Ishikawa (cell line): ENCODE measurements at regions not wholly inside any gene's neighbourhood (a gene's known extent, or its start where the extent isn't known, plus 50 kb on each side); places are given as distances from the start of the nearest gene placed in this dataset.

Experiments used
- CEBPB ChIP-seq: IDR thresholded peaks from 2 replicates; pipeline ENCODE4 v1.6.1; 2012
- CREB1 ChIP-seq: IDR thresholded peaks from 2 replicates; pipeline ENCODE4 v1.6.1; 2012; ENCODE audit warnings: low read depth
- EGR1 ChIP-seq: IDR thresholded peaks from 2 replicates; pipeline ENCODE4 v1.6.1; 2012
- EP300 ChIP-seq: IDR thresholded peaks from 2 replicates; pipeline ENCODE4 v1.6.1; 2012; ENCODE audit warnings: borderline replicate concordance
- FOXM1 ChIP-seq: IDR thresholded peaks from 2 replicates; pipeline ENCODE4 v1.6.1; 2012; ENCODE audit warnings: low read depth, borderline replicate concordance
- NFIC ChIP-seq: IDR thresholded peaks from 2 replicates; pipeline ENCODE4 v1.6.1; 2012
- RAD21 ChIP-seq: IDR thresholded peaks from 2 replicates; pipeline ENCODE4 v1.6.1; 2012; ENCODE audit warnings: low read depth
- TAF1 ChIP-seq: IDR thresholded peaks from 2 replicates; pipeline ENCODE4 v1.6.1; 2012; ENCODE audit warnings: low read depth, mild to moderate bottlenecking
- TCF12 ChIP-seq: IDR thresholded peaks from 2 replicates; pipeline ENCODE4 v1.6.1; 2012; ENCODE audit warnings: low read depth
- TEAD4 ChIP-seq: IDR thresholded peaks from 2 replicates; pipeline ENCODE4 v1.6.1; 2012
- YY1 ChIP-seq: IDR thresholded peaks from 2 replicates; pipeline ENCODE4 v1.6.1; 2012; ENCODE audit warnings: low read depth
- ZBTB7A ChIP-seq: IDR thresholded peaks from 2 replicates; pipeline ENCODE4 v1.6.1; 2012; ENCODE audit warnings: low read depth
- TF ChIP-seq, protein P1 (sequence below): IDR thresholded peaks from 2 replicates; pipeline ENCODE4 v1.6.1; 2012
- TF ChIP-seq, protein P2 (sequence below): IDR thresholded peaks from 2 replicates; pipeline ENCODE4 v1.6.1; 2012; ENCODE audit warnings: low read depth, mild to moderate bottlenecking
- TF ChIP-seq, protein P3 (sequence below): IDR thresholded peaks from 2 replicates; pipeline ENCODE4 v1.6.1; 2012

DNA sequence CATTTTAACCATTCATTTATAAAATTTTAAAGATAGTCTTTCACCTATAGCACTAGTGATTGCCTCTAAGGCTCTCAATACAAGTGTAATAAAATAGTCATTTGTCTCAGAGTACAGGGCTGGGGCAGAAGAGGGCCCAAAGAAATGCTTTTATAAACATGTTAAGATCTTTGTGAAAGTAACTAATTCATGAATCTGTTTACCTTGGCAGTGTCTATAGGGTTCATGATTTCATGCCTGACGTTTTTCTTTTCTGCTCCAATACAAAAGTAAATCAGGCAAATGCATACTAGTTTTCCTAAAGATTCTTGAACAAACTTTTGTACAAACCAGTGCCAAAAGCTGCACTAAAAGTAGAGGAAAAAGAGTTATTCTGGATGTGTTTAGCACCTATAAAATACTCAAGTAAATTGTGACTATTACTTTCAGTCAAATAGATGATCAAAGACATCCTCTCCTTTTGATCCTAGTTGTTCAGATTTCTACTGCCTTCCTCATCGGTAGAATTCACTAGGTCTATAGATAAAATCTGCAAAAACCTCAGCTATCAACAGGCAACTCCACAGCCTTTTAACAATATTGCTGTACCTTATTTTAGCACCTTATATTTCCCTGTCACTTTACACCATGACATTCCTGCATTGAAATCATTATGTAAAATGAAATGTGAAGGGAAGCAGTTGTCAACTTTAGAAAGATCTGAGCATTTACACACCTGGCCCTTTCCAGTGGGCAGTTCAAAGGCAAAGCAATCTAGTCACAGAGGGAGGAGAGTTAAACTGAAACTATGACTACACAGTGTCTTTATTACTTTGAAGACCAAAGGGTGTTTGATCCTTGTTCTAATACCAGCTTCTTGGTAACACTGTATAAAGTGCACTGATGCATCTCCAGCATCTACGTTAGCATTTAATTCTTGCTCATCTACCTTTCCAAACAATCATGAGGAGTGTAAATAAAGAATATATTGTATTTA lies 100.0 kb upstream of the MED13 start:
- TF ChIP-seq FOXM1 (no peak), YY1 (no peak)
- TF ChIP-seq, protein P1, sequence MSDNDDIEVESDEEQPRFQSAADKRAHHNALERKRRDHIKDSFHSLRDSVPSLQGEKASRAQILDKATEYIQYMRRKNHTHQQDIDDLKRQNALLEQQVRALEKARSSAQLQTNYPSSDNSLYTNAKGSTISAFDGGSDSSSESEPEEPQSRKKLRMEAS, result no peak

DNA sequence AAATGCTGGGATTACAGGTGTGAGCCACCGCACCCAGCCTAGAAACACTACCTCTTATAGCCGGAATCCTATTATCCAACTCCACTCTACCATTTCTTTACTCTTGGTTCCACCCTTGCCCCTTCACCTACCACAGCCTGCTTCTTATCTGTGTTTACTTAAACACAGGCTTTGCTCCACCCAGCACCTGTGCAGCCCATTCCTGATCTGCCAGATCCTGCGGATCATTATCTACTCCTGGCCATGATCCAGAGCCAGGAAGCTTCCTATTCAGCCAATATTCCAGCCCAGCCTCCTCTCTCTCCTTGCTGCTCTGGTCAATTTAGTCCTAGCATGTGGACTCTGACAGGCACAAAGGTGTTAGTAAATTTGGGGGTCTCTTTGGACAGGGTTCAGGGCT lies 98.8 kb upstream of the MED13 start:
- TF ChIP-seq, protein P2, sequence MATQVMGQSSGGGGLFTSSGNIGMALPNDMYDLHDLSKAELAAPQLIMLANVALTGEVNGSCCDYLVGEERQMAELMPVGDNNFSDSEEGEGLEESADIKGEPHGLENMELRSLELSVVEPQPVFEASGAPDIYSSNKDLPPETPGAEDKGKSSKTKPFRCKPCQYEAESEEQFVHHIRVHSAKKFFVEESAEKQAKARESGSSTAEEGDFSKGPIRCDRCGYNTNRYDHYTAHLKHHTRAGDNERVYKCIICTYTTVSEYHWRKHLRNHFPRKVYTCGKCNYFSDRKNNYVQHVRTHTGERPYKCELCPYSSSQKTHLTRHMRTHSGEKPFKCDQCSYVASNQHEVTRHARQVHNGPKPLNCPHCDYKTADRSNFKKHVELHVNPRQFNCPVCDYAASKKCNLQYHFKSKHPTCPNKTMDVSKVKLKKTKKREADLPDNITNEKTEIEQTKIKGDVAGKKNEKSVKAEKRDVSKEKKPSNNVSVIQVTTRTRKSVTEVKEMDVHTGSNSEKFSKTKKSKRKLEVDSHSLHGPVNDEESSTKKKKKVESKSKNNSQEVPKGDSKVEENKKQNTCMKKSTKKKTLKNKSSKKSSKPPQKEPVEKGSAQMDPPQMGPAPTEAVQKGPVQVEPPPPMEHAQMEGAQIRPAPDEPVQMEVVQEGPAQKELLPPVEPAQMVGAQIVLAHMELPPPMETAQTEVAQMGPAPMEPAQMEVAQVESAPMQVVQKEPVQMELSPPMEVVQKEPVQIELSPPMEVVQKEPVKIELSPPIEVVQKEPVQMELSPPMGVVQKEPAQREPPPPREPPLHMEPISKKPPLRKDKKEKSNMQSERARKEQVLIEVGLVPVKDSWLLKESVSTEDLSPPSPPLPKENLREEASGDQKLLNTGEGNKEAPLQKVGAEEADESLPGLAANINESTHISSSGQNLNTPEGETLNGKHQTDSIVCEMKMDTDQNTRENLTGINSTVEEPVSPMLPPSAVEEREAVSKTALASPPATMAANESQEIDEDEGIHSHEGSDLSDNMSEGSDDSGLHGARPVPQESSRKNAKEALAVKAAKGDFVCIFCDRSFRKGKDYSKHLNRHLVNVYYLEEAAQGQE, result no peak
- TF ChIP-seq YY1, result no peak
- no peak for TF ChIP-seq TEAD4
- no peak for TF ChIP-seq TAF1
- no peak for TF ChIP-seq FOXM1
- no peak for TF ChIP-seq EGR1
- TF ChIP-seq RAD21, result no peak
- TF ChIP-seq, protein P1, result no peak
- TF ChIP-seq NFIC, result no peak
- no peak for TF ChIP-seq EP300
- TF ChIP-seq TCF12, result no peak
- no peak for TF ChIP-seq CEBPB
- TF ChIP-seq, protein P3, sequence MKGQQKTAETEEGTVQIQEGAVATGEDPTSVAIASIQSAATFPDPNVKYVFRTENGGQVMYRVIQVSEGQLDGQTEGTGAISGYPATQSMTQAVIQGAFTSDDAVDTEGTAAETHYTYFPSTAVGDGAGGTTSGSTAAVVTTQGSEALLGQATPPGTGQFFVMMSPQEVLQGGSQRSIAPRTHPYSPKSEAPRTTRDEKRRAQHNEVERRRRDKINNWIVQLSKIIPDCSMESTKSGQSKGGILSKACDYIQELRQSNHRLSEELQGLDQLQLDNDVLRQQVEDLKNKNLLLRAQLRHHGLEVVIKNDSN, result no peak
- no peak for TF ChIP-seq CREB1
- no peak for TF ChIP-seq ZBTB7A

DNA sequence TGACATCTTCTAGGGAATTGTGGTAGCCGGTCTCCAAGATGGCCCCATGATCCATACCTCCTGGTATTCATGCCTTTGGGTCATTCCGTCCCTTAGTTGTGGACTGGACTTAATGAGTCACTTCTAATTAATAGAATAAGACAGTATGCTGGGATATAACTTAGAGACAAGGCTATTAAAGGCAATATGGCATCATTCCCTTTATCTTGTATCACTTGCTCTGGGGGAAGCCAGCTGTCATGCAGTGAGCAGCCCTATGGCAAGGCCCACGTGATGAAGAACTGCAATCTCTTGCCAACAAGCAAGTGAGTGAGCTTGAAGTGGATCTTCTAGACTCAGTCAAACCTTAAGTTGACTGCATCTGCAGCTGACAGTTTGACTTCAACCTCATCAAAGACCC lies 97.8 kb upstream of the MED13 start:
- TF ChIP-seq, protein P1, result no peak
- TF ChIP-seq CREB1 (no peak), TEAD4 (no peak), EP300 (no peak), RAD21 (no peak), ZBTB7A (no peak), TCF12 (no peak), FOXM1 (no peak), YY1 (no peak), NFIC (no peak), EGR1 (no peak), TAF1 (no peak), CEBPB (no peak)
- TF ChIP-seq, protein P3, result no peak
- TF ChIP-seq, protein P2, result no peak

DNA sequence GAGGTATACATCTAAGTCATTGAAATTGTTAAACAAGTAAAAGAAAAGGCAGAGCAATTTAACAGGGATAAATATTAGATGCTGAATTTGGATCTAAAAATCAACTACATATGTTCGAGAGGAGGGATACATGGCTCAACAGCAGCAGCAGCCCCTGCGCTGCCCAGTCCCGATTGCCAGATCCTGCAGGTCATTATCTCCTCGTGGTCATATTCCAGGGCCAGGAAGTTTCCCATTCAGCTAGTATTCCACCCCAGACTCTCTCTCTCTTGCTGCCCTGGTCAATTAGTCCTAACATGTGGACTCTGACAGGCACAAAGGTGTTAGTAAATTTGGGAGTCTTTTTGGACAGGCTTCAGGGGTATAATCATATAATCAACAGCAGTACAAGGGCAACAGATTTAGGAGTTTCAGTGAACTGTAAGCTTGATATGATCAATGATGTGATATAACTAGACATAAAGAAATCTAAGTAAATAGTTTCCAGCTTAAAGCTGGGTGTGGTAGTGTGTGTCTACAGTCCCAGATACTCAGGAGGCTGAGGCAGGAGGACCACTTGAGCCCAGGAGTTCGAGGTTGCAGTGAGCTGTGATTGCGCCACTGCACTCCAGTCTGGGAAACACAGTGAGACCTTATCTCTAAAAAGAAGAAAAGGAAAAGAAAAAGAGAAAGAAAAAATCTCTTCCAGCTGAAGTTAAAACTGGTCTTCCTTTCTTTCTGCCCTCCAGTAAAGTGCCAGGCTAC lies 96.5 kb upstream of the MED13 start:
- TF ChIP-seq EP300, result no peak

DNA sequence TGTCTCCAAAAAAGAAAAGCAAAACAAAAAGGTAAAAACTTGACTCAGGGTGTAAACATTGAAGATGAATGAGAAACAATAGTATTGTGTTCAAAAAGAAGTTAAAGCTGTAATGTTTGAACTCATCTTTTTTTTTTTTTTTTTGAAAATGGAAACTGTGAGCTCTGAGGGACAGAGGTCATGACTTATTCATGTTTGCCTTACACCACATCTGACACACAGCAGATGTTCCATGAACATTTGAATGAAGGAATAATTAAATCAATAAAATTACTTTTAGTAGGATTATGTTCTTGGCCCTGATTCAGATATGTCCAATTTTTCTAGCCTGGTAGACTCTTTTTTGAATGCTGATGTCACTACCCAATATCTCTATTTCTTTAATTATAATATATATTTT lies 95.7 kb upstream of the MED13 start:
- TF ChIP-seq, protein P3, result no peak
- TF ChIP-seq, protein P1, result no peak
- TF ChIP-seq RAD21 (no peak), TAF1 (no peak), FOXM1 (no peak), TEAD4 (no peak), CEBPB (no peak), EGR1 (no peak)
- TF ChIP-seq, protein P2, result no peak
